ENCODE measurements at regions not wholly inside any gene's neighbourhood (a gene's known extent, or its start where the extent isn't known, plus 50 kb on each side); places are given as distances from the start of the nearest gene placed in this dataset.

- no peak for DNase-seq (ENCODE audit: extremely low spot score)
- ChIA-PET CTCF (no interaction called here), POLR2A (no interaction called here)
- no peak for TF ChIP-seq CTCF (IDR thresholded peaks at IDR 0.05; ENCODE audit: control extremely low read depth, extremely low read depth, low read depth, missing control alignments)
Observed at GRCh38 chr10:113300617-113301016, 252.2 kb upstream of the HABP2 start.

GRCh38 chr10:113301342-113301984 lies 251.4 kb upstream of the HABP2 start:
- ChIA-PET POLR2A (no interaction called here), CTCF (no interaction called here)
- no peak for DNase-seq (ENCODE audit: extremely low spot score)
- TF ChIP-seq CTCF (IDR thresholded peaks at IDR 0.05; ENCODE audit: control extremely low read depth, extremely low read depth, low read depth, missing control alignments): no peak

- ChIA-PET CTCF (no interaction called here), POLR2A (no interaction called here)
- no peak for DNase-seq (ENCODE audit: extremely low spot score)
- TF ChIP-seq CTCF (IDR thresholded peaks at IDR 0.05; ENCODE audit: control extremely low read depth, extremely low read depth, low read depth, missing control alignments): no peak
Observed at GRCh38 chr10:113302062-113302461, 250.8 kb upstream of the HABP2 start.

GRCh38 chr10:113303544-113304146 lies 249.2 kb upstream of the HABP2 start:
- no peak for TF ChIP-seq CTCF (IDR thresholded peaks at IDR 0.05; ENCODE audit: control extremely low read depth, extremely low read depth, low read depth, missing control alignments)
- no peak for DNase-seq (ENCODE audit: extremely low spot score)
- POLR2A ChIA-PET: no interaction called here
- CTCF ChIA-PET: no interaction called here

- TF ChIP-seq CTCF (IDR thresholded peaks at IDR 0.05; ENCODE audit: control extremely low read depth, extremely low read depth, low read depth, missing control alignments): no peak
- ChIA-PET CTCF (no interaction called here), POLR2A (no interaction called here)
- DNase-seq (ENCODE audit: extremely low spot score): no peak
Observed at GRCh38 chr10:113304726-113305125, 248.1 kb upstream of the HABP2 start.

- ChIA-PET CTCF (interaction anchor here (0.8 to 1.1 kb wide), 2 partner anchors 14 to 32 kb away, joined by 3 read pairs; no protein-coding TSS in a partner anchor), POLR2A (no interaction called here)
- DNase-seq (ENCODE audit: extremely low spot score): no peak
- no peak for TF ChIP-seq CTCF (IDR thresholded peaks at IDR 0.05; ENCODE audit: control extremely low read depth, extremely low read depth, low read depth, missing control alignments)
Observed at GRCh38 chr10:113305871-113306270, 247.0 kb upstream of the HABP2 start.
